Prostate gland (tissue), 2 donors: ENCODE measurements at regions not wholly inside any gene's neighbourhood (a gene's known extent, or its start where the extent isn't known, plus 50 kb on each side); places are given as distances from the start of the nearest gene placed in this dataset.

Experiments used
- POLR2A ChIP-seq: fragments of 450-650 bp; IDR thresholded peaks from one replicate; pipeline ENCODE4 v1.6.1; 2016; ENCODE audit warnings: antibody characterized with exemption, mild to moderate bottlenecking
- POLR2AphosphoS5 ChIP-seq: sonication (generic); formaldehyde crosslinking; IDR thresholded peaks from one replicate; pipeline ENCODE4 v1.6.1; 2017; ENCODE audit warnings: antibody characterized with exemption
- TF ChIP-seq, protein P1 (sequence below), 4 experiments: fragments of 200-600 bp in 2 of 4; fragments of 450-650 bp in 2 of 4; sonication (generic) in 2 of 4; IDR thresholded peaks; 1 replicate in 3 of 4; 2 replicates in 1 of 4; pipeline ENCODE4 v1.5.1; 2016 to 2019; ENCODE audit warnings: antibody characterized with exemption in 4 of 4, mild to moderate bottlenecking in 2 of 4, moderate library complexity in 2 of 4

DNA sequence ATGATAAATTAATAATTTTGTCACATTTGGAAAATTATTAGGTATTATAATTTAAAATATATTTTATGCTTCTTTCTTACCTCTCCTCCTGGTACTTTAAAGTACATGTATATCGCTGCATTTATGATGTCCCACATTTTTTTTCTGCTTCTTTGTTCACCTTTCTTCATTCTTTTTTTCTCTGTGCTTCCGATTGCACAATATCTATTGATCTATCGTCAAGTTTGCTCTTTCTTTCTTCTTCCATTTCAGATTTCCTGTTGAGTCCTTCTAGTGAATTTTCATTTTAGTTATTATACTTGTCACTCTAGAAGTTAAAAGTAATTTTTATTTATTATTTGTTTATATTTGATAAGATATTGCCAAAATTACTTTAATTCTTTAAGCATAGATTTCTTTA is 441.0 kb upstream of the HS3ST5 start:
- TF ChIP-seq POLR2A (no peak), POLR2AphosphoS5 (no peak)
- TF ChIP-seq, protein P1, sequence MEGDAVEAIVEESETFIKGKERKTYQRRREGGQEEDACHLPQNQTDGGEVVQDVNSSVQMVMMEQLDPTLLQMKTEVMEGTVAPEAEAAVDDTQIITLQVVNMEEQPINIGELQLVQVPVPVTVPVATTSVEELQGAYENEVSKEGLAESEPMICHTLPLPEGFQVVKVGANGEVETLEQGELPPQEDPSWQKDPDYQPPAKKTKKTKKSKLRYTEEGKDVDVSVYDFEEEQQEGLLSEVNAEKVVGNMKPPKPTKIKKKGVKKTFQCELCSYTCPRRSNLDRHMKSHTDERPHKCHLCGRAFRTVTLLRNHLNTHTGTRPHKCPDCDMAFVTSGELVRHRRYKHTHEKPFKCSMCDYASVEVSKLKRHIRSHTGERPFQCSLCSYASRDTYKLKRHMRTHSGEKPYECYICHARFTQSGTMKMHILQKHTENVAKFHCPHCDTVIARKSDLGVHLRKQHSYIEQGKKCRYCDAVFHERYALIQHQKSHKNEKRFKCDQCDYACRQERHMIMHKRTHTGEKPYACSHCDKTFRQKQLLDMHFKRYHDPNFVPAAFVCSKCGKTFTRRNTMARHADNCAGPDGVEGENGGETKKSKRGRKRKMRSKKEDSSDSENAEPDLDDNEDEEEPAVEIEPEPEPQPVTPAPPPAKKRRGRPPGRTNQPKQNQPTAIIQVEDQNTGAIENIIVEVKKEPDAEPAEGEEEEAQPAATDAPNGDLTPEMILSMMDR (IDR thresholded peaks at IDR 0.05): no peak
